A673 (cell line): ENCODE measurements at regions not wholly inside any gene's neighbourhood (a gene's known extent, or its start where the extent isn't known, plus 50 kb on each side); places are given as distances from the start of the nearest gene placed in this dataset.

ENCODE experiments used
- BruUV-seq: library from RNA; stranded (reverse); fragments of 400-500 nt; replicated peaks from 2 replicates; lab custom pipeline; 2021; lab: Mats Ljungman, UMichigan
- CTCF ChIA-PET: fragments of 300-600 bp; sonication (Branson Sonifier 250); formaldehyde crosslinking; loops from one replicate; lab custom pipeline; 2022; ENCODE audit warnings: antibody characterized with exemption; lab: Charles Lee
- POLR2A ChIA-PET: fragments of 300-600 bp; sonication (Branson Sonifier 250); formaldehyde crosslinking; loops from one replicate; lab custom pipeline; 2022; ENCODE audit warnings: antibody characterized with exemption; ENCODE audit not compliant: low non-redundant PET; lab: Charles Lee
- DNase-seq: peaks from one replicate; pipeline ENCODE4 v3.0.0-alpha.2; 2015; ENCODE audit warnings: low spot score
- H3K27ac ChIP-seq: fragments of 200-600 bp; sonication (generic); 2 replicates; pipeline ENCODE4 v1.5.1; 2016; ENCODE audit warnings: mixed run types, low read depth, mild to moderate bottlenecking, mixed read lengths, antibody characterized with exemption, low read length; ENCODE audit not compliant: poor library complexity, severe bottlenecking
- H3K27me3 ChIP-seq: fragments of 200-600 bp; sonication (generic); replicated peaks from 2 replicates; pipeline ENCODE4 v1.6.1; 2017; ENCODE audit warnings: mixed run types, low read depth, mild to moderate bottlenecking, mixed read lengths, antibody characterized with exemption, low read length; ENCODE audit not compliant: insufficient read depth, poor library complexity
- H3K36me3 ChIP-seq: fragments of 200-600 bp; sonication (generic); 2 replicates; pipeline ENCODE4 v1.6.1; 2016; ENCODE audit warnings: mixed run types, mild to moderate bottlenecking, mixed read lengths, antibody characterized with exemption, low read length; ENCODE audit not compliant: insufficient read depth, poor library complexity, severe bottlenecking
- H3K4me1 ChIP-seq: fragments of 200-600 bp; sonication (generic); 2 replicates; pipeline ENCODE4 v1.6.1; 2017; ENCODE audit warnings: mixed run types, mild to moderate bottlenecking, mixed read lengths, antibody characterized with exemption, low read length; ENCODE audit not compliant: insufficient read depth, poor library complexity, severe bottlenecking
- H3K4me3 ChIP-seq: fragments of 200-600 bp; sonication (generic); 2 replicates; pipeline ENCODE4 v1.5.1; 2016; ENCODE audit warnings: low read depth, mixed run types, mild to moderate bottlenecking, mixed read lengths, low read length; ENCODE audit not compliant: poor library complexity, severe bottlenecking
- H3K9me3 ChIP-seq: fragments of 200-600 bp; sonication (generic); 2 replicates; pipeline ENCODE4 v1.6.1; 2016; ENCODE audit warnings: mixed run types, low read depth, mild to moderate bottlenecking, mixed read lengths, antibody characterized with exemption, low read length; ENCODE audit not compliant: poor library complexity, severe bottlenecking
- CTCF ChIP-seq: fragments of 300-800, 200-600 bp; sonication (generic); conservative IDR thresholded peaks from 2 replicates; pipeline ENCODE4 v1.5.1; 2017; ENCODE audit warnings: low read depth, mild to moderate bottlenecking, antibody characterized with exemption, low read length, moderate library complexity, mixed read lengths
- EZH2 ChIP-seq: fragments of 200-600 bp; sonication (generic); IDR thresholded peaks from 2 replicates; pipeline ENCODE4 v1.6.1; 2017; ENCODE audit warnings: borderline replicate concordance, low read depth, mild to moderate bottlenecking, mixed read lengths, antibody characterized with exemption, low read length; ENCODE audit not compliant: poor library complexity, severe bottlenecking
- intact Hi-C: fragments of 100-400 bp; cut with micrococcal nuclease; formaldehyde crosslinking; loops from one replicate; pipeline ENCODE4 v1.10.0; 2022; ENCODE audit not compliant: unreplicated experiment

GRCh38 chr4:171639540-171639939, 173.7 kb upstream of the GALNTL6 start:
- H3K4me1 ChIP-seq: no peaks in the 10 kb centered on the region
- POLR2A ChIA-PET: no interaction called here
- H3K4me3 ChIP-seq: no peak overlapping the region
- H3K36me3 ChIP-seq: no peaks in the 10 kb centered on the region
- no peak overlapping the region for H3K27ac ChIP-seq
- H3K27me3 ChIP-seq: no peaks in the 10 kb centered on the region
- BruUV-seq: no TSS peak
- no peak for DNase-seq
- no peaks in the 10 kb centered on the region for H3K9me3 ChIP-seq
- TF ChIP-seq CTCF (no peak), EZH2 (no peak)
- intact Hi-C loops: no loop called here
- CTCF ChIA-PET: no interaction called here

- Histone ChIP-seq H3K4me1 (no peaks in the 10 kb centered on the region), H3K27ac (no peak overlapping the region), H3K9me3 (no peaks in the 10 kb centered on the region), H3K36me3 (no peaks in the 10 kb centered on the region), H3K27me3 (no peaks in the 10 kb centered on the region), H3K4me3 (no peak overlapping the region)
- intact Hi-C loops: no loop called here
- ChIA-PET CTCF (no interaction called here), POLR2A (no interaction called here)
- no peak for DNase-seq
- no TSS peak for BruUV-seq
- TF ChIP-seq CTCF: no peak
- no peak for TF ChIP-seq EZH2
Observed at GRCh38 chr4:171636606-171637005, 176.6 kb upstream of the GALNTL6 start.

GRCh38 chr4:171629737-171630136, 183.5 kb upstream of the GALNTL6 start:
- BruUV-seq: no TSS peak
- Histone ChIP-seq H3K27me3 (no peaks in the 10 kb centered on the region), H3K36me3 (no peaks in the 10 kb centered on the region), H3K9me3 (no peaks in the 10 kb centered on the region), H3K4me1 (no peaks in the 10 kb centered on the region), H3K4me3 (no peak overlapping the region), H3K27ac (no peak overlapping the region)
- CTCF ChIA-PET: no interaction called here
- TF ChIP-seq CTCF (no peak), EZH2 (no peak)
- POLR2A ChIA-PET: no interaction called here
- no peak for DNase-seq
- intact Hi-C loops: no loop called here
